GM21529 (cell line): ENCODE measurements at regions not wholly inside any gene's neighbourhood (a gene's known extent, or its start where the extent isn't known, plus 50 kb on each side); places are given as distances from the start of the nearest gene placed in this dataset.
"Not testable (repeated sequence)": the region's sequence is repeated elsewhere in the genome, so short reads cannot be mapped to it uniquely, and the experiment has no call there.

Experiments
- ATAC-seq: cut with Tn5 transposase; IDR thresholded peaks from one replicate; pipeline ENCODE4 v1.9.1; 2021; ENCODE audit not compliant: unreplicated experiment

DNA sequence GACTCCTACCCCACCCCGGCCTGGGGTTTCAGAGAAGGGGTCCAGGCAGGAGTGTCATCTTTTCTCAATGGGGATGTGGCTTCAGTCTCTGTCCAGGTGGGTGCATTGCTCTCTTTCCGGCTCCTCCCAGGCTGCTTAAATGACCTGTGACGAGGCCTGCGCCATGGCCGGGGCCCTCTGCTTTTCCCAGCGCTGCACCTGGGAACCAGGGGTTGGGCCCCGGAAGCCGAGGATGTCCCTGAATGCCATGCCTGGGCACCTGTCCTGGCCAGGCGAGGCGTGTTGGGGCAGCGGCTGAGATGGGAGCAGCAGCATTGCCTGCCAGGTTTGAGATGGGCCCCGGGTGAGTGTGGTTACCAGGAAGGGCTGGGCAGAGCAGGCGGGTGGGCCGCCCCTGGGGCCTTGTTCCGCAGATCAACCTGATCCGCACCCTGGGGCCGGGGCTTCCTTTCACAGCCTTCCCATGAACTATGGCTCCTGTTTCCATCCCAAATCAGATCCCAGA, 147.4 kb downstream of the SEC14L1 start:
- ATAC-seq = no peak

DNA sequence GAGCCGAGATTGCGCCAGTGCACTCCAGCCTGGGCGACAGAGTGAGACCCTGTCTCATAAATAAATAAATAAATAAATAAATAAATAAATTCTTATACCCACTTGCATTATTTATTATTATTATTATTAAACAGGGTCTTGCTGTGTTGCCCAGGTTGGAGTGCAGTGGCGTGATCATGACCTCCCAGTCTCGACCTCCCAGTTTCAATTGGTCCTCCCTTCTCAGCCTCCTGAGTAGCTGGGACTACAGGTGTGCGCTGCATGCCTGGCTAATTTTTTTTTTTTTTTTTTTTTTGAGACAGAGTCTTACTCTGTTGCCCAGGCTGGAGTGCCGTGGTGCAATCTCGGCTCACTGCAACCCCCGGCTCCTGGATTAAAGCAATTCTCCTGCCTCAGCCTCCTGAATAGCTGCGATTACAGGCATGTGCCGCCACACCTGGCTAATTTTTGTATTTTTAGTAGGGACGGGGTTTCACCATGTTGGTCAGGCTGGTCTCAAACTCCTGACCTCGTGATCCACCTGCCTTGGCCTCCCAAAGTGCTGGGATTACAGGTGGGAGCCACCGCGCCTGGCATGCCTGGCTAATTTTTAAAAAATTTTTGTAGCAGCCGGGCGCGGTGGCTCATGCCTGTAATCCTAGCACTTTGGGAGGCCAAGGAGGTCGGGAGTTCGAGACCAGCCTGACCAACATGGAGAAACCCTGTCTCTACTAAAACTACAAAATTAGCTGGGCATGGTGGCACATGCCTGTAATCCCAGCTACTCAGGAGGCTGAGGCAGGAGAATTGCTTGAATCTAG, 150.2 kb downstream of the SEC14L1 start:
- ATAC-seq = not testable (repeated sequence)

- no peak for ATAC-seq
Observed at GRCh38 chr17:77291591-77292386, 151.0 kb downstream of the SEC14L1 start.

- ATAC-seq = no peak
Observed at GRCh38 chr17:77294761-77295160, 154.0 kb downstream of the SEC14L1 start.

- no peak for ATAC-seq
Observed at GRCh38 chr17:77295241-77295853, 154.6 kb downstream of the SEC14L1 start.

DNA sequence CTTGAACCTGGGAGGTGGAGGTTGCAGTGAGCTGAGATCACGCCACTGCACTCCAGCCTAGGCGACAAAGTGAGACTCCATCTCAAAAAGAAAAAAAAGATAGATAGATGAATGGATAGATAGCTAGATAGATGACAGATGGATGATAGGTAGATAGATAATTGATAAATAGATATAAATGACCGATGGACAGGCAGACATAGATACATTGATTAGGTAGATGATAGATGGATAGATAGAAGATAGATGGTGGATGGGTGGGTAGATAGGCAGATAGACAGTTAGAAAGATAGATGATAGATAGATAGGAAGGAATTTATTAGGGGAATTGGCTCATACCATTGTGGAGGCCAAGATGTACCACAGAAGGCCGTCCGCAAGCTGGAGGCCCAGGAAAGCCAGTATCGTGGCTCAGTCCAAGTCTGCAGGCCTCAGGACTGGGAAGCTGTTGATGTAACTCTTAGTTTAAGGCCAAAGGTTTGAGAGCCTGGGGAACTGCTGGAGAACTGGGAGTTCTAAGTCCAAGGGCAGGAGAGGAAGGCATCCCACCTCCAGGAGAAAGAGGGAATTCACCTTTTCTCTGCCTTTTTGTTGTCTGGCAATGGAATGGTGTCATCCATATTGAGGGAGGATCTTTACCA, 156.1 kb downstream of the SEC14L1 start:
- no peak for ATAC-seq

DNA sequence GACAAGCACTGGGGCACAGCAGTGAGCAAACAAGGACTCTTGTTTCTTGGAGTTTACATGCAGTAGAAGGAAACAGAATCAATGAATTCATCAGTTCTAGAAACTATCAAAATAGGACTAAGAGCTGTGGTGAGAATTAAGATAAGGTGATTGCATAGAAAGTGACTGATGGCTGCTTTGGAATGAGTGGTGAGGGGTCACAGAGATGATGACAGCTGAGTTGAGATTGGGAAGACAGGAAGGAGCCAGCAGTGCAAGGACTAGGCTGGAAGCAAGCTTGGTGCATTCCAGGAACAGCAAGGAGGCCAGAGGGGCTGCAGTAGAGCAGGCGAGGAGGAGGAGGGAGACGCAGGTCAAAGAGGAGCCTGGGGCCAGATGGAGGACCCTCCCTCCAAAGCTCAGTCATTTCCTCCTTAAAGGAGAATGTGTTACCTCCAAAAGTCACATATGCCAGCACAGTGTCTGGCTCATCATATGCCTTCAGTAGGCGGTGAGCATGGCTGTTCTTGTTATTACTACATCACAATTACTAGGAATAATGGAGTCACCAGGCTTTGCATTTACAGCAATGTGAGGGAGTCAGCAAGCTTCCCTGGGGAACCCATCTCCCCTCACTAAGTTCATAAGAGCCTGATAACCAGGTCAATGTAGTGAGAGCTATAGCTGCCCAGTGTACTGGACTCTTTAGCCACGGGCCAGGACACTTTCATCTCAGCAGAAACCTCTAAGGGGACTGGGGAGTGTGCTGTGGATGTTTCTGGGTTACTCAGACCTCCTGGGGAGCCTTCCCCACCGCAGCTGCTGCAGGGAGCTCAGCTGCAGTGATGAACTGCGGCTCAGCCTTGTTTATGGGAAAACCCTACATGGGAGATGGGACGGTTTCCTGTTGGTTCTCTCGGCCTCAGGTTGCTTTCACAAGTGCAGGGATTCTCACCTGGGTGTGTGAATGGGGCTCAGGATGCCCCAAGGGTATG, 157.2 kb downstream of the SEC14L1 start:
- ATAC-seq = no peak

DNA sequence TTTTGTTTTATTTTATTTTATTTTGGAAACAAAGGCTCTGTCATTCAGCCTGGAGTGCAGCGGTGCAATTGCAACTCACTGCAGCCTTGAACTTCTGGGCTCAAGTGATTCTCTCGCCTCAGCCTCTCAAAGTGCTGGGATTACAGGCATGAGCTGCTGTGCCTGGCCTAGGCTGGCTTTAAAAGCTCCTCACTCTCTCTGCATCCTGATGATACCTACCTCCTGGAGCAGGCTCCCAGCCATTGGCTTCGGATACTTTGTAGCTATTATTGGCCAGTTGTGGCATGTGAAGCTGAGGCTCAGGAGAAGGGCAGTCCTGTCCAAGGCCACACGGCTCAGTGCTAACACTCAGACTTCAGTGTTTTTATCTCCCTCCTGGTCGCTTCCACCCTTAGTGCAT, 158.0 kb downstream of the SEC14L1 start:
- ATAC-seq = no peak

DNA sequence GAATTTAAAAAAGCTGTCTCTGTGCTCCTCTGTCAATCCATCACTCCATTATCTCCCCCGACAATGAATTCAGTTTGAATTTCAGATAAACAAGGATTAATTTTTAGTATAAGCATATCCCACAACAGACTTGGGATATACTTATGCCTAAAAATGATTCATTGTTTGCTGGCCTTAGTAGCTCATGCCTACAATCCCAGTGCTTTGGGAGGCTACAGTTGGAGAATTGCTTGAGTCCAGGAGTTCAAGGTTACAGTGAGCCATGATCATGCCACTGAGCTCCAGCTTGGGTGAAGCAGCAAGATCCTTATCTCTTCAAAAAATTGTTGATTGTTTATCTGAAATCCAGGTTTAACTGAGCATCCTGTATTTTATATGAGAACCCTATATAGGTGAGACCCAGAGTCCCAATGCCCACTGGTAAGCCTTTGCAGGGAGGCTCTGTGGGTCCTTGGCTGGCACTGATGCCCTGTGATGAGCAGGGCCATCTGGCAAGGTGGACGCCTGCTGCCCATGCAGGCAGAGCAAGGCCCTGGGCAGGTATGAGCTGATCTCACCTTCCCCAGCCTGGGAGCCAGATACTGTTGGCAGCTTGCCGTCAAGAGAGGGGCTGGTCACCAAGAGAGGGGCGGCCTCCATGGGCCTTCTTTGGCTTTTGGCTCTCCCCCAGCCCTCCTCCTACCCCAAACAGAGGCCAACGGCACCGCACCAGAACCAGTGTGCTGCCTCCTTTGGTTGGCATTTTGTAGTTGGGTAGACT, 158.7 kb downstream of the SEC14L1 start:
- no peak for ATAC-seq

GRCh38 chr17:77300016-77300686, 159.4 kb downstream of the SEC14L1 start:
- no peak for ATAC-seq

GRCh38 chr17:77301694-77302266, 161.0 kb downstream of the SEC14L1 start:
- ATAC-seq = no peak

GRCh38 chr17:77302682-77303081, 161.9 kb downstream of the SEC14L1 start:
- ATAC-seq = no peak

DNA sequence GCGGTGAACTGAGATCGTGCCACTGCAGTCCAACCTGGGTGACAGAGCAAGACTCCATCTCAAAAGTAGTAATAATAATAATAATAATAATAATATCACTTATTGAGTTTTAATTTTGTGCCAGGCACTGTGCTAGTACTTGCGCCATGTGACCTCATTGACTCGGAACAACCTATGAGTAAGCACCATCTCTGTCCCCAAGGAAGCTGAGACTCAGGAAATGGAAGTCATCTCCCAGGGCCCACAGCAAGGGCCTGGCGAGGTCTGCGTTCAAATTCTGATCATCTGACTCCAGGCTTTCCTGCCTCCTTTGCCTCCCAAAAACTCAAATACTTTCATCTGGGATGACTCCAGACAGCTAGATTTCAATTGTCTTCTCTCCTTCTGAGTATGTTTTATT, 162.9 kb downstream of the SEC14L1 start:
- no peak for ATAC-seq

GRCh38 chr17:77304051-77304745, 163.4 kb downstream of the SEC14L1 start:
- no peak for ATAC-seq

GRCh38 chr17:77304746-77305473, 164.1 kb downstream of the SEC14L1 start:
- ATAC-seq = no peak

GRCh38 chr17:77306048-77306789, 165.4 kb downstream of the SEC14L1 start:
- no peak for ATAC-seq
